HG03159 (cell line): ENCODE measurements at regions not wholly inside any gene's neighbourhood (a gene's known extent, or its start where the extent isn't known, plus 50 kb on each side); places are given as distances from the start of the nearest gene placed in this dataset.
"Not testable (repeated sequence)": the region's sequence is repeated elsewhere in the genome, so short reads cannot be mapped to it uniquely, and the experiment has no call there.

Experiments
- ATAC-seq: cut with Tn5 transposase; IDR thresholded peaks from one replicate; pipeline ENCODE4 v1.9.1; 2021; ENCODE audit warnings: mild to moderate bottlenecking, moderate library complexity; ENCODE audit not compliant: unreplicated experiment

- not testable (repeated sequence) for ATAC-seq
Measured at GRCh38 chr16:5221831-5222230, 124.2 kb upstream of the EEF2KMT start.

- ATAC-seq = no peak
Measured at GRCh38 chr16:5220705-5221104, 123.1 kb upstream of the EEF2KMT start.

GRCh38 chr16:5216441-5217080, 119.0 kb upstream of the EEF2KMT start:
- no peak for ATAC-seq

- no peak for ATAC-seq
Measured at GRCh38 chr16:5215901-5216300, 118.3 kb upstream of the EEF2KMT start.

GRCh38 chr16:5214466-5214865, 116.9 kb upstream of the EEF2KMT start:
- no peak for ATAC-seq

GRCh38 chr16:5212501-5212900, 114.9 kb upstream of the EEF2KMT start:
- not testable (repeated sequence) for ATAC-seq

- not testable (repeated sequence) for ATAC-seq
Measured at GRCh38 chr16:5207862-5208498, 110.4 kb upstream of the EEF2KMT start.

- ATAC-seq = no peak
Measured at GRCh38 chr16:5207001-5207523, 109.5 kb upstream of the EEF2KMT start.

GRCh38 chr16:5206331-5206990, 108.9 kb upstream of the EEF2KMT start:
- no peak for ATAC-seq

- no peak for ATAC-seq
Measured at GRCh38 chr16:5205361-5206040, 107.9 kb upstream of the EEF2KMT start.

- ATAC-seq = not testable (repeated sequence)
Measured at GRCh38 chr16:5203675-5204074, 106.1 kb upstream of the EEF2KMT start.

- no peak for ATAC-seq
Measured at GRCh38 chr16:5200123-5200522, 102.5 kb upstream of the EEF2KMT start.

GRCh38 chr16:5196204-5196603, 98.6 kb upstream of the EEF2KMT start:
- no peak for ATAC-seq

GRCh38 chr16:5193861-5194260, 96.3 kb upstream of the EEF2KMT start:
- ATAC-seq = no peak

GRCh38 chr16:5188989-5189352, 91.4 kb upstream of the EEF2KMT start:
- ATAC-seq = no peak

GRCh38 chr16:5188318-5188988, 90.9 kb upstream of the EEF2KMT start:
- ATAC-seq = no peak

GRCh38 chr16:5187402-5187952, 89.9 kb upstream of the EEF2KMT start:
- no peak for ATAC-seq

GRCh38 chr16:5186381-5186903, 88.8 kb upstream of the EEF2KMT start:
- no peak for ATAC-seq

GRCh38 chr16:5176505-5176904, 78.9 kb upstream of the EEF2KMT start:
- ATAC-seq = no peak

GRCh38 chr16:5175266-5175665, 77.7 kb upstream of the EEF2KMT start:
- ATAC-seq = no peak
